Stomach (tissue), 4 donors: ENCODE measurements at regions not wholly inside any gene's neighbourhood (a gene's known extent, or its start where the extent isn't known, plus 50 kb on each side); places are given as distances from the start of the nearest gene placed in this dataset.

Experiments
- CTCF ChIP-seq, 7 experiments: fragments of 450-650 bp in 4 of 7; fragments of 200-600 bp in 3 of 7; sonication (generic) in 3 of 7; IDR thresholded peaks; one replicate each; pipeline ENCODE4 v1.5.1; 2016 to 2019; ENCODE audit warnings: antibody characterized with exemption in 7 of 7, control low read depth in 2 of 7, mild to moderate bottlenecking in 1 of 7
- EP300 ChIP-seq: sonication (generic); formaldehyde crosslinking; IDR thresholded peaks from one replicate; pipeline ENCODE4 v1.6.1; 2017; ENCODE audit warnings: antibody characterized with exemption
- POLR2AphosphoS5 ChIP-seq, 3 donors: sonication (generic); formaldehyde crosslinking; IDR thresholded peaks; one replicate each; pipeline ENCODE4 v1.6.1; 2016; ENCODE audit warnings: antibody characterized with exemption in 3 of 3

DNA sequence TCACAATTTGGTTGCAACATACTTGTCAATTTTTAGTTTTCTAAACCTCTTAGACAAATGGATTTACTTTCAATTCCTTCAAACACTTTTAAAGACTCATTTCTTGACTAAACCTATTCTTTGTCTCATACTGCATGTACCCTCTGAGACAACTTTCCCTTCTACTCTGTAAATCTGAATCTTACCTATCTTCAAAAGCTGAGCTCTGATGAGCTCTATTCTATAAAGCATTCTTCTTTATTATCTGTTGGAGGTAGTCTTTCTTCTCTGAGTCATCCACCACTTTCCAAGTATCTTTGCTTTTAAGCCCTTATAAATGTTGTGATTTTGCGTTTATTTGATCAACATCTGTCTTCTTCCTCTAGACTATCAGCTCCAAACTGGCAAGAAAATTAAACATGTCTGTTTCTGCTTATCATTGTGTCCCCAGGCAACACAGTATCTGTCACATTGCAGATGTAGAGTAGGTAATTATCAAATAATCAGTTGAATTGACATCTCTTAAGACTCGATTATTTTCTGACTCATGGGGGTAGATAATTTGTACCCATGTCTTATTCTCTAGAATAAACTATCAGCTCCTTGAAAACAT lies 265.6 kb upstream of the FAR2 start:
- TF ChIP-seq EP300 (no peak), CTCF (IDR thresholded peaks at IDR 0.05) (no peak), POLR2AphosphoS5 (IDR thresholded peaks at IDR 0.05) (no peak)
